DOHH2 (cell line): ENCODE measurements at regions not wholly inside any gene's neighbourhood (a gene's known extent, or its start where the extent isn't known, plus 50 kb on each side); places are given as distances from the start of the nearest gene placed in this dataset.

Experiments used
- H3F3A ChIP-seq: fragments of 200-600 bp; sonication (generic), shearing (Covaris generic); 2 replicates; pipeline ENCODE4 v1.6.0; 2016; ENCODE audit warnings: antibody characterized with exemption, mild to moderate bottlenecking; ENCODE audit not compliant: control insufficient read depth, insufficient read depth
- H3K27ac ChIP-seq: fragments of 200-600 bp; sonication (generic); 2 replicates; pipeline ENCODE4 v1.5.1; 2014; ENCODE audit warnings: low read depth, mild to moderate bottlenecking, low read length, moderate library complexity
- H3K27me3 ChIP-seq: fragments of 200-600 bp; sonication (generic); 2 replicates; pipeline ENCODE4 v1.6.1; 2014; ENCODE audit warnings: mild to moderate bottlenecking, low read length, mixed read lengths; ENCODE audit not compliant: control insufficient read depth
- H3K36me3 ChIP-seq: fragments of 200-600 bp; sonication (generic); 2 replicates; pipeline ENCODE4 v1.6.1; 2014; ENCODE audit warnings: mild to moderate bottlenecking, low read length, moderate library complexity, mixed read lengths; ENCODE audit not compliant: control insufficient read depth
- H3K4me1 ChIP-seq: fragments of 200-600 bp; sonication (generic); 2 replicates; pipeline ENCODE4 v1.6.1; 2014; ENCODE audit warnings: mild to moderate bottlenecking, low read length, mixed read lengths; ENCODE audit not compliant: control insufficient read depth
- H3K4me2 ChIP-seq: fragments of 200-600 bp; sonication (generic); 2 replicates; pipeline ENCODE4 v1.6.0; 2014; ENCODE audit warnings: mild to moderate bottlenecking, low read length, moderate library complexity
- H3K4me3 ChIP-seq: fragments of 200-600 bp; sonication (generic); 2 replicates; pipeline ENCODE4 v1.5.1; 2014; ENCODE audit warnings: mild to moderate bottlenecking, low read length, mixed read lengths
- H3K79me2 ChIP-seq: fragments of 200-600 bp; sonication (generic); 2 replicates; pipeline ENCODE4 v1.6.1; 2014; ENCODE audit warnings: mild to moderate bottlenecking, low read length, mixed read lengths; ENCODE audit not compliant: control insufficient read depth
- H3K9me2 ChIP-seq: fragments of 200-600 bp; sonication (generic); replicated peaks from 2 replicates; pipeline ENCODE4 v1.6.1; 2014; ENCODE audit warnings: mild to moderate bottlenecking, low read length, mixed read lengths; ENCODE audit not compliant: control insufficient read depth
- H3K9me3 ChIP-seq: fragments of 200-600 bp; sonication (generic); 2 replicates; pipeline ENCODE4 v1.6.1; 2014; ENCODE audit warnings: antibody characterized with exemption, low read length, mixed read lengths; ENCODE audit not compliant: control insufficient read depth, insufficient read depth
- H4K20me1 ChIP-seq: fragments of 200-600 bp; sonication (generic); 2 replicates; pipeline ENCODE4 v1.6.0; 2014; ENCODE audit warnings: low read depth, mild to moderate bottlenecking, antibody characterized with exemption, low read length, moderate library complexity; ENCODE audit not compliant: control insufficient read depth, insufficient read depth
- CTCF ChIP-seq: fragments of 200-600 bp; sonication (generic); IDR thresholded peaks from one replicate; pipeline ENCODE4 v1.5.1; 2014; ENCODE audit warnings: antibody characterized with exemption, mild to moderate bottlenecking, low read depth, low read length; ENCODE audit not compliant: poor library complexity, severe bottlenecking
- EZH2phosphoT487 ChIP-seq: fragments of 200-600 bp; sonication (generic); IDR thresholded peaks from 2 replicates; pipeline ENCODE4 v1.6.1; 2017; ENCODE audit warnings: borderline replicate concordance, mild to moderate bottlenecking, antibody characterized with exemption, low read length, moderate library complexity, mixed read lengths

DNA sequence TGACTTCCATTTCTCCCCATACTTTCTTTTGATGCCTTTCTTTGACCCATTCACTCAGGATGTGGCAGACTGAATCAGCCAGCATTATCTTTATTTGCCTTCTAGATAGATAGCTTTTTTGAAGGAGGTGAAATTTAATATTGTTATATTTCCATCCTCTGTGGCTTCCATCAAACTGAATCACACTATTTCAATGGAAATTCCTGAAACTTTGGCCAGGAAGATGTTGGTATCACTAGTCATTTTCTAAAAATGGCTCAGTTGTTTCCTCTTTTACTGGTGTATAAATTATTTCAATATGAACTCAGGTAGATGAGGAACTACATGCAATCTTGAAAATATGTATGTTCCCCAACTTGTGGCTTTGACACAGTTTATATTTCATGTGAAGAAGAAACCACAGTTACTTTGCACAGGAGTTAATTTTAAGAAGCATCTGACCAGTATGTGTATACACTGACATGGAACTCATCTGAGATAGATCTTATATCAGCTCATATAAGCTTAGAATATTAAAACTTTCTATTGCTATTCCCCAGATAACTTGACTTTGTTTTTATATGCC is 248.3 kb downstream of the CGGBP1 start:
- H3K4me1 ChIP-seq: no peaks in the 10 kb centered on the region
- no peaks in the 10 kb centered on the region for H4K20me1 ChIP-seq
- no peaks in the 10 kb centered on the region for H3K79me2 ChIP-seq
- no peaks in the 10 kb centered on the region for H3K36me3 ChIP-seq
- H3K4me2 ChIP-seq: no peak overlapping the region
- no peaks in the 10 kb centered on the region for H3K27me3 ChIP-seq
- H3K27ac ChIP-seq: no peak overlapping the region
- no peaks in the 10 kb centered on the region for H3F3A ChIP-seq
- H3K4me3 ChIP-seq: no peak overlapping the region
- TF ChIP-seq CTCF: no peak
- no peak for TF ChIP-seq EZH2phosphoT487
- no peaks in the 10 kb centered on the region for H3K9me3 ChIP-seq
- no peaks in the 10 kb centered on the region for H3K9me2 ChIP-seq

- no peak overlapping the region for H3K4me2 ChIP-seq
Observed at GRCh38 chr3:87805670-87806069, 253.1 kb downstream of the CGGBP1 start.

DNA sequence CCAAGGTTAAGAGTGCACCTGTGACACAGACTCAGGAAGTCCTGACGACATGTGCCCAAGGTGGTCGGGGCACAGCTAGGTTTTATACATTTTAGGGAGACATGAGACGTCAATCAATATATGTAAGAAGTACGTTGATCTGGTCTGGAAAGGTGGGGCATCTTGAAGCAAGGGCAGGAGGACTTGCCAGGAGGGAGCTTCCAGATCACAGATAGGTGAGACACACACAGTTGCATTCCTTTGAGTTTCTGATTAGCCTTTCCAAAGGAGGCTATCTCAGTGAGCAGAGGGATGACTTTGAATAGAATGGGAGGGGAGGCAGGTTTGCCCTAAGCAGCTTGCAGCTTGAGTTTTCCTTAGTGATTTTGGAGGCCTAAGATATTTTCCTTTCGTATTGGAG is 257.4 kb downstream of the CGGBP1 start:
- Histone ChIP-seq H3K27ac (no peak overlapping the region), H3K9me3 (no peaks in the 10 kb centered on the region), H3F3A (no peaks in the 10 kb centered on the region), H3K4me3 (no peak overlapping the region), H3K4me1 (no peaks in the 10 kb centered on the region), H3K9me2 (no peaks in the 10 kb centered on the region), H4K20me1 (no peaks in the 10 kb centered on the region), H3K4me2 (no peak overlapping the region), H3K79me2 (no peaks in the 10 kb centered on the region), H3K27me3 (no peaks in the 10 kb centered on the region; the same call in 1 of the 2 replicates), H3K36me3 (no peaks in the 10 kb centered on the region)
- TF ChIP-seq EZH2phosphoT487 (no peak), CTCF (no peak)

More at GRCh38 chr3:87805670-87806069, 253.1 kb downstream of the CGGBP1 start:
- Histone ChIP-seq H3K9me2 (no peaks in the 10 kb centered on the region), H4K20me1 (no peaks in the 10 kb centered on the region), H3K79me2 (no peaks in the 10 kb centered on the region), H3K4me1 (no peaks in the 10 kb centered on the region), H3K27me3 (no peaks in the 10 kb centered on the region), H3K27ac (no peak overlapping the region), H3K4me3 (no peak overlapping the region), H3K9me3 (no peaks in the 10 kb centered on the region), H3F3A (no peaks in the 10 kb centered on the region), H3K36me3 (no peaks in the 10 kb centered on the region)
- no peak for TF ChIP-seq EZH2phosphoT487
- TF ChIP-seq CTCF: no peak
